Astrocyte (in vitro differentiated cells and primary cell): ENCODE measurements at regions not wholly inside any gene's neighbourhood (a gene's known extent, or its start where the extent isn't known, plus 50 kb on each side); places are given as distances from the start of the nearest gene placed in this dataset.

Source experiments
- DNase-seq: peaks from one replicate; pipeline ENCODE4 v3.0.0-alpha.2; 2010; ENCODE audit warnings: low read depth
- FAIRE-seq: peaks from 2 replicates; lab custom pipeline; 2011; peaks lifted over from hg19 to GRCh38; lab: Jason Lieb, UNC
- H2AFZ ChIP-seq: 2 replicates; pipeline ENCODE4 v1.6.0; 2012; ENCODE audit warnings: low read depth, low read length, inconsistent platforms
- H3K27ac ChIP-seq: 2 replicates; pipeline ENCODE4 v1.5.1; 2011; ENCODE audit warnings: low read depth, low read length, inconsistent platforms
- H3K27me3 ChIP-seq: 2 replicates; pipeline ENCODE4 v1.6.0; 2011; ENCODE audit warnings: low read length, inconsistent platforms; ENCODE audit not compliant: insufficient read depth
- H3K36me3 ChIP-seq: 2 replicates; pipeline ENCODE4 v1.5.1; 2011; ENCODE audit warnings: low read length, inconsistent platforms; ENCODE audit not compliant: insufficient read depth
- H3K4me1 ChIP-seq: 2 replicates; pipeline ENCODE4 v1.5.1; 2011; ENCODE audit warnings: low read length, inconsistent platforms; ENCODE audit not compliant: insufficient read depth
- H3K4me2 ChIP-seq: 2 replicates; pipeline ENCODE4 v1.6.0; 2012; ENCODE audit warnings: low read length, inconsistent platforms
- H3K4me3 ChIP-seq: 2 replicates; pipeline ENCODE4 v1.5.1; 2011; ENCODE audit warnings: low read depth, mild to moderate bottlenecking, low read length, inconsistent platforms; ENCODE audit not compliant: insufficient read depth
- H3K79me2 ChIP-seq: 2 replicates; pipeline ENCODE4 v1.6.0; 2012; ENCODE audit warnings: mild to moderate bottlenecking, low read length, inconsistent platforms; ENCODE audit not compliant: insufficient read depth
- H3K9ac ChIP-seq: 2 replicates; pipeline ENCODE4 v1.6.0; 2012; ENCODE audit warnings: mild to moderate bottlenecking, low read length, inconsistent platforms
- H3K9me3 ChIP-seq: 2 replicates; pipeline ENCODE4 v1.5.1; 2012; ENCODE audit warnings: low read depth, mild to moderate bottlenecking, low read length, inconsistent platforms; ENCODE audit not compliant: insufficient read depth
- H4K20me1 ChIP-seq: 2 replicates; pipeline ENCODE4 v1.6.0; 2012; ENCODE audit warnings: low read length, inconsistent platforms; ENCODE audit not compliant: insufficient read depth
- H3K27ac Mint-ChIP-seq: one replicate; pipeline ENCODE4 v1.8.0; 2021; ENCODE audit warnings: mild to moderate bottlenecking, mixed read lengths; ENCODE audit not compliant: unreplicated experiment
- H3K27me3 Mint-ChIP-seq: one replicate; pipeline ENCODE4 v1.8.0; 2021; ENCODE audit warnings: low read depth, mixed read lengths; ENCODE audit not compliant: unreplicated experiment
- H3K36me3 Mint-ChIP-seq: one replicate; pipeline ENCODE4 v1.8.0; 2021; ENCODE audit warnings: low read depth, mixed read lengths; ENCODE audit not compliant: unreplicated experiment
- H3K4me1 Mint-ChIP-seq: one replicate; pipeline ENCODE4 v1.8.0; 2021; ENCODE audit warnings: low read depth, mixed read lengths; ENCODE audit not compliant: unreplicated experiment
- H3K4me3 Mint-ChIP-seq: one replicate; pipeline ENCODE4 v1.8.0; 2021; ENCODE audit warnings: mild to moderate bottlenecking, moderate library complexity, mixed read lengths; ENCODE audit not compliant: unreplicated experiment
- H3K9me3 Mint-ChIP-seq: one replicate; pipeline ENCODE4 v1.8.0; 2021; ENCODE audit warnings: mild to moderate bottlenecking, mixed read lengths; ENCODE audit not compliant: unreplicated experiment
- EZH2 ChIP-seq: IDR thresholded peaks from 2 replicates; pipeline ENCODE4 v1.6.1; 2012; ENCODE audit warnings: mild to moderate bottlenecking, low read length, inconsistent platforms; ENCODE audit not compliant: insufficient read depth
- TF ChIP-seq, protein P1 (sequence below): IDR thresholded peaks from 2 replicates; pipeline ENCODE4 v1.5.1; 2011; ENCODE audit warnings: low read depth, mild to moderate bottlenecking, inconsistent platforms, low read length, moderate library complexity; ENCODE audit not compliant: insufficient read depth

DNA sequence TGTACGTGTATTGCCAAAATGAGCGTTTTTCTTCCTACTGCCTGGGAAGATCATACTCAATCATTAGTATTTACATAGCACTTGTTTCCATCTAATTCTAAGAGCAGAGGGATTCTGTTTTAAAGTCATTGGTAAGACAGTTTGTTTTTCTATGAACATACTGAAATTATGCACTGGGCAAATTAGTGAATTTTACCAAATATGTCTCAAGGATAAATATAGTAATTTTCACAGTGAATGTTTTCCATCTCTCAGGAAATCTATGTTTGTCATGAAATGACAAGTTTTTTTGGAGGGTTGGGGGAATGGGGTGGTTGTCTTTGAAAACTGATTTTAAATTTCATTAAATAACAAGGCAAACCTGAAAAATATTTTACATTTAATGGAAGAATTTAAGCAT lies 441.3 kb upstream of the ARRDC3 start:
- H3K9me3 ChIP-seq: no peaks in the 10 kb centered on the region
- Mint-ChIP-seq H3K27me3 (no peaks in the 10 kb centered on the region), H3K9me3 (no peaks in the 10 kb centered on the region), H3K27ac (no peak overlapping the region), H3K4me1 (peaks cover 2% of the 10 kb centered on the region), H3K4me3 (no peak overlapping the region), H3K36me3 (no peaks in the 10 kb centered on the region)
- H3K27me3 ChIP-seq: no peaks in the 10 kb centered on the region
- H2AFZ ChIP-seq: no peak overlapping the region
- H3K79me2 ChIP-seq: no peaks in the 10 kb centered on the region
- no peaks in the 10 kb centered on the region for H4K20me1 ChIP-seq
- H3K4me2 ChIP-seq: no peak overlapping the region
- H3K4me1 ChIP-seq: no peaks in the 10 kb centered on the region
- no peak overlapping the region for H3K27ac ChIP-seq
- no peak overlapping the region for H3K9ac ChIP-seq
- no peak overlapping the region for H3K4me3 ChIP-seq
- no peaks in the 10 kb centered on the region for H3K36me3 ChIP-seq
- FAIRE-seq: no peak
- no peak for DNase-seq
- TF ChIP-seq, protein P1, sequence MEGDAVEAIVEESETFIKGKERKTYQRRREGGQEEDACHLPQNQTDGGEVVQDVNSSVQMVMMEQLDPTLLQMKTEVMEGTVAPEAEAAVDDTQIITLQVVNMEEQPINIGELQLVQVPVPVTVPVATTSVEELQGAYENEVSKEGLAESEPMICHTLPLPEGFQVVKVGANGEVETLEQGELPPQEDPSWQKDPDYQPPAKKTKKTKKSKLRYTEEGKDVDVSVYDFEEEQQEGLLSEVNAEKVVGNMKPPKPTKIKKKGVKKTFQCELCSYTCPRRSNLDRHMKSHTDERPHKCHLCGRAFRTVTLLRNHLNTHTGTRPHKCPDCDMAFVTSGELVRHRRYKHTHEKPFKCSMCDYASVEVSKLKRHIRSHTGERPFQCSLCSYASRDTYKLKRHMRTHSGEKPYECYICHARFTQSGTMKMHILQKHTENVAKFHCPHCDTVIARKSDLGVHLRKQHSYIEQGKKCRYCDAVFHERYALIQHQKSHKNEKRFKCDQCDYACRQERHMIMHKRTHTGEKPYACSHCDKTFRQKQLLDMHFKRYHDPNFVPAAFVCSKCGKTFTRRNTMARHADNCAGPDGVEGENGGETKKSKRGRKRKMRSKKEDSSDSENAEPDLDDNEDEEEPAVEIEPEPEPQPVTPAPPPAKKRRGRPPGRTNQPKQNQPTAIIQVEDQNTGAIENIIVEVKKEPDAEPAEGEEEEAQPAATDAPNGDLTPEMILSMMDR: no peak
- TF ChIP-seq EZH2: no peak

DNA sequence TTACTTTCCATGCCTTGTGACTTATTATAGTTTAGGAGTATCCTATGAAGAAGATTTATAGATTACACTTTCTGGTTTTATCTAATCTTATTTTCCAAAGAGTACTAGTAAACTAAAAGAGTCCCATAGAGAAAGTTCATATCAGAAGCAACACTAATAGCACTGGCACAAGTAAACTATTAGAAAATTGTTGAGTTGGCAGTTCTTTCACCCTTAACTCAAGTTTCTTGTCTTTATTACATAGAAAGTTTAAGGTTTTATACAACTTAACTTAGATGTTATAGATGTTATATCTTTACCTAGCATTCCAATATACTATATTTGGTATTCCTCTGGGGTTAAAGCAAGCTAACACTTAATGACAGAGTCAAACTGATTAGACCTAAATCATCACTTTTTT lies 437.8 kb upstream of the ARRDC3 start:
- no peak overlapping the region for H3K9ac ChIP-seq
- H3K27me3 ChIP-seq: no peaks in the 10 kb centered on the region
- no peak for TF ChIP-seq EZH2
- TF ChIP-seq, protein P1: no peak
- H3K4me2 ChIP-seq: no peak overlapping the region
- no peak overlapping the region for H3K27ac Mint-ChIP-seq
- no peaks in the 10 kb centered on the region for H3K36me3 ChIP-seq
- FAIRE-seq (no peak), DNase-seq (no peak)
- H3K4me1 Mint-ChIP-seq: no peaks in the 10 kb centered on the region
- no peaks in the 10 kb centered on the region for H4K20me1 ChIP-seq
- H3K4me3 ChIP-seq: no peak overlapping the region
- no peak overlapping the region for H2AFZ ChIP-seq
- no peaks in the 10 kb centered on the region for H3K36me3 Mint-ChIP-seq
- H3K27me3 Mint-ChIP-seq: no peaks in the 10 kb centered on the region
- H3K4me1 ChIP-seq: no peaks in the 10 kb centered on the region
- no peaks in the 10 kb centered on the region for H3K9me3 Mint-ChIP-seq
- H3K27ac ChIP-seq: no peak overlapping the region
- no peak overlapping the region for H3K4me3 Mint-ChIP-seq
- H3K9me3 ChIP-seq: no peaks in the 10 kb centered on the region
- no peaks in the 10 kb centered on the region for H3K79me2 ChIP-seq

DNA sequence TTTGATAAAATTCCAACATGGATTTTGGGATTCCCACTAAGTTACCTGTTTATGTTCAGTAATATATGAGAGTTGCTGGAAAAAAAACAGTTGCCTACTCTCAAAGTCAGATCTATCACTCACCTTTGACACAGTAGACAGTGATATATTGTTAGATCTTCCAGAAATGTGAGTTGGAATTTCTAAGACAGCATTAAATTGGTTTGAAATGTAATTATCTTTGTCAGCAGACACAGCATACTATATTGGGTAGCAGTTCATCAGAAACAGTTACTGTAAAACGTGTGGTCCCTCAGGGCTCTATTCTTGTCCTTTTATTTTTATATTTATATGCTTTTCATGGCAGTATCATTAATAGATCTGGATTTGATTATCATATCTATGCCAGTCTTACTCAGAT lies 433.6 kb upstream of the ARRDC3 start:
- no peaks in the 10 kb centered on the region for H3K27me3 Mint-ChIP-seq
- H3K9me3 Mint-ChIP-seq: no peaks in the 10 kb centered on the region
- Histone ChIP-seq H4K20me1 (no peaks in the 10 kb centered on the region), H3K9me3 (no peaks in the 10 kb centered on the region), H3K4me2 (no peak overlapping the region), H3K9ac (no peak overlapping the region), H3K79me2 (no peaks in the 10 kb centered on the region), H3K27ac (no peak overlapping the region), H3K4me3 (no peak overlapping the region), H2AFZ (no peak overlapping the region), H3K27me3 (no peaks in the 10 kb centered on the region), H3K4me1 (no peaks in the 10 kb centered on the region), H3K36me3 (no peaks in the 10 kb centered on the region)
- no peak for FAIRE-seq
- no peaks in the 10 kb centered on the region for H3K4me1 Mint-ChIP-seq
- TF ChIP-seq, protein P1: no peak
- TF ChIP-seq EZH2: no peak
- H3K36me3 Mint-ChIP-seq: no peaks in the 10 kb centered on the region
- no peak overlapping the region for H3K27ac Mint-ChIP-seq
- H3K4me3 Mint-ChIP-seq: no peak overlapping the region
- no peak for DNase-seq
